ENCODE measurements at regions not wholly inside any gene's neighbourhood (a gene's known extent, or its start where the extent isn't known, plus 50 kb on each side); places are given as distances from the start of the nearest gene placed in this dataset.

- TF ChIP-seq CTCF (IDR thresholded peaks at IDR 0.05; ENCODE audit: low read length) (no peak), EZH2phosphoT487 (IDR thresholded peaks at IDR 0.05; ENCODE audit: low read length) (no peak), EZH2 (optimal IDR thresholded peaks at IDR 0.05; ENCODE audit: low read depth, low read length) (no peak)
Measured at GRCh38 chr2:181780657-181781056, 100.3 kb upstream of the NEUROD1 start.
